K562 (cell line): ENCODE measurements at regions not wholly inside any gene's neighbourhood (a gene's known extent, or its start where the extent isn't known, plus 50 kb on each side); places are given as distances from the start of the nearest gene placed in this dataset.

Source experiments
- ATAC-seq: fragments of 200-7000 bp; cut with Tn5 transposase; 3 replicates; pipeline ENCODE4 v1.9.1; 2020; ENCODE audit warnings: moderate library complexity
- BruUV-seq: library from RNA; stranded (reverse); fragments of 400-500 nt; replicated peaks from 2 replicates; lab custom pipeline; 2021; lab: Mats Ljungman, UMichigan
- CTCF ChIA-PET: fragments of 300-600 bp; formaldehyde crosslinking; extraction: SDS; loops from one replicate; lab custom pipeline; 2021; ENCODE audit warnings: low intra/inter-chr PET ratio; lab: Yijun Ruan, JAX
- POLR2A ChIA-PET: fragments of 300-600, 350-650 bp; sonication (Branson Sonifier 250); formaldehyde crosslinking; extraction: SDS; loops from one replicate; lab custom pipeline; 2021; ENCODE audit warnings: antibody characterized with exemption, inconsistent platforms; lab: Yijun Ruan, JAX
- DNase-seq, 4 experiments: peaks; one replicate each; pipeline versions ENCODE4 v3.0.0 to v3.0.0-alpha.2; 2011 to 2018; ENCODE audit warnings: low spot score in 3 of 4, mixed read lengths in 3 of 4; ENCODE audit errors: extremely low read depth in 1 of 4
- FAIRE-seq: peaks from 2 replicates; lab custom pipeline; 2011; peaks lifted over from hg19 to GRCh38; lab: Jason Lieb, UNC
- H2AFZ ChIP-seq: 2 replicates; pipeline ENCODE4 v1.6.0; 2011; ENCODE audit warnings: low read depth, low read length, control low read depth, inconsistent platforms
- H3K27ac ChIP-seq: fragments of 200-600 bp; 3 replicates; pipeline ENCODE4 v1.8.0; 2011; ENCODE audit warnings: low read depth, mild to moderate bottlenecking, control low read depth, inconsistent platforms, low read length, moderate library complexity, mixed read lengths; ENCODE audit errors: extremely low read depth
- H3K27me3 ChIP-seq, 2 experiments: fragments of 300-600 bp in 1 of 2; 2 replicates in 1 of 2; 3 replicates in 1 of 2; pipeline versions ENCODE4 v1.6.0 to v1.8.0; 2011; ENCODE audit warnings: inconsistent platforms in 2 of 2, low read length in 2 of 2, mild to moderate bottlenecking in 1 of 2, mixed read lengths in 1 of 2, moderate library complexity in 1 of 2; ENCODE audit not compliant: control insufficient read depth in 2 of 2, insufficient read depth in 2 of 2
- H3K36me3 ChIP-seq: fragments of 300-600 bp; 3 replicates; pipeline ENCODE4 v1.8.0; 2011; ENCODE audit warnings: mild to moderate bottlenecking, low read length, inconsistent platforms; ENCODE audit not compliant: control insufficient read depth, insufficient read depth
- H3K4me1 ChIP-seq, 2 experiments: fragments of 200-600 bp in 1 of 2; replicated peaks in 1 of 2; 2 replicates in 1 of 2; 3 replicates in 1 of 2; pipeline versions ENCODE4 v1.5.1 to v1.8.0; 2011; ENCODE audit warnings: inconsistent platforms in 2 of 2, low read length in 2 of 2, mild to moderate bottlenecking in 1 of 2, mixed read lengths in 1 of 2, moderate library complexity in 1 of 2; ENCODE audit not compliant: control insufficient read depth in 2 of 2, insufficient read depth in 2 of 2
- H3K4me2 ChIP-seq: 2 replicates; pipeline ENCODE4 v1.6.1; 2011; ENCODE audit warnings: low read length, control low read depth, inconsistent platforms, mixed read lengths; ENCODE audit not compliant: insufficient read depth
- H3K4me3 ChIP-seq: fragments of 200-600 bp; sonication (generic), shearing (Covaris generic); 2 replicates; pipeline ENCODE4 v1.5.1; 2016; ENCODE audit warnings: control low read depth, inconsistent platforms
- H3K79me2 ChIP-seq: fragments of 200-600 bp; 3 replicates; pipeline ENCODE4 v1.8.0; 2011; ENCODE audit warnings: low read length, inconsistent platforms; ENCODE audit not compliant: control insufficient read depth, insufficient read depth
- H3K9ac ChIP-seq, 2 experiments: 2 replicates each; pipeline versions ENCODE4 v1.6.0 to v1.6.1; 2011; ENCODE audit warnings: low read depth in 2 of 2, low read length in 2 of 2, control low read depth in 1 of 2, inconsistent platforms in 1 of 2, mild to moderate bottlenecking in 1 of 2, mixed read lengths in 1 of 2; ENCODE audit not compliant: insufficient read depth in 1 of 2
- H3K9me1 ChIP-seq: one replicate; pipeline ENCODE4 v1.6.0; 2011; ENCODE audit warnings: inconsistent platforms, mild to moderate bottlenecking, low read length, moderate library complexity; ENCODE audit not compliant: control insufficient read depth, insufficient read depth
- H3K9me3 ChIP-seq: replicated peaks from 2 replicates; pipeline ENCODE4 v1.5.1; 2011; ENCODE audit warnings: low read depth, low read length, inconsistent platforms; ENCODE audit not compliant: control insufficient read depth, insufficient read depth
- H4K20me1 ChIP-seq: replicated peaks from 2 replicates; pipeline ENCODE4 v1.6.1; 2011; ENCODE audit warnings: low read length, inconsistent platforms, mixed read lengths; ENCODE audit not compliant: control insufficient read depth, insufficient read depth
- CCAR2 ChIP-seq: fragments of 200-400 bp; formaldehyde crosslinking; IDR thresholded peaks from 2 replicates; pipeline ENCODE4 v1.6.1; 2017; ENCODE audit warnings: mild to moderate bottlenecking, low read depth, low read length
- ELK3 ChIP-seq: fragments of 450-650 bp; formaldehyde crosslinking; IDR thresholded peaks from 2 replicates; pipeline ENCODE4 v1.4.0; 2020; ENCODE audit warnings: mild to moderate bottlenecking
- ETV6 ChIP-seq, 3 experiments: fragments of 150-350 bp in 1 of 3; sonication (generic) in 1 of 3; formaldehyde crosslinking in 1 of 3; IDR thresholded peaks; 2 replicates each; pipeline versions ENCODE4 v1.6.1 to v1.8.0; 2014 to 2022; ENCODE audit warnings: borderline replicate concordance in 2 of 3, low read depth in 2 of 3, antibody characterized with exemption in 1 of 3, low read length in 1 of 3, mild to moderate bottlenecking in 1 of 3, missing genetic modification reagents in 1 of 3
- EWSR1 ChIP-seq: fragments of 450-650 bp; IDR thresholded peaks from 2 replicates; pipeline ENCODE4 v1.6.1; 2018; ENCODE audit warnings: borderline replicate concordance, mild to moderate bottlenecking, low read depth, moderate library complexity; ENCODE audit not compliant: partially characterized antibody
- HMBOX1 ChIP-seq: sonication (generic); IDR thresholded peaks from 2 replicates; pipeline ENCODE4 v1.6.1; 2016
- HNRNPH1 ChIP-seq: fragments of 200-400 bp; formaldehyde crosslinking; optimal IDR thresholded peaks from 2 replicates; pipeline ENCODE3; 2017; ENCODE audit warnings: low read depth, mild to moderate bottlenecking, low read length, moderate library complexity
- MTA1 ChIP-seq: fragments of 450-650 bp; IDR thresholded peaks from 2 replicates; pipeline ENCODE4 v1.6.1; 2017; ENCODE audit warnings: borderline replicate concordance
- RBM25 ChIP-seq: fragments of 200-400 bp; formaldehyde crosslinking; IDR thresholded peaks from 2 replicates; pipeline ENCODE4 v1.6.1; 2018; ENCODE audit warnings: low read length, low read depth, moderate library complexity; ENCODE audit not compliant: severe bottlenecking
- RFX7 ChIP-seq: fragments of 250-450 bp; sonication (Bioruptor Pico); IDR thresholded peaks from 2 replicates; pipeline ENCODE4 v1.5.1; 2021; ENCODE audit warnings: mild to moderate bottlenecking
- SMAD2 ChIP-seq: fragments of 150-350 bp; IDR thresholded peaks from 2 replicates; pipeline ENCODE4 v1.6.1; 2014; ENCODE audit warnings: low read depth, mild to moderate bottlenecking, low read length
- ZNF165 ChIP-seq: fragments of 250-450 bp; sonication (Bioruptor Pico); IDR thresholded peaks from 2 replicates; pipeline ENCODE4 v1.4.0; 2020; ENCODE audit warnings: borderline replicate concordance
- ZNF3 ChIP-seq: fragments of 250-450 bp; sonication (Bioruptor Pico); IDR thresholded peaks from 2 replicates; pipeline ENCODE4 v1.5.0; 2021; ENCODE audit warnings: mild to moderate bottlenecking, moderate library complexity
- WGBS: fragments of 100-300 bp; shearing (Covaris generic); methylation state at CpG from one replicate; pipeline ENCODE4 v1.1.6; 2016; ENCODE audit warnings: low coverage, mixed read lengths; ENCODE audit not compliant: insufficient coverage; ENCODE audit errors: missing lambda C conversion rate; 5-methylcytosine and 5-hydroxymethylcytosine counted together
- in situ Hi-C: fragments of 300-500 bp; cut with MboI; formaldehyde crosslinking; loops from 4 replicates; pipeline ENCODE4 v1.15.0; 2018; ENCODE audit warnings: inconsistent platforms, mixed read lengths
- intact Hi-C: fragments of 100-400 bp; cut with micrococcal nuclease; formaldehyde crosslinking; loops from 2 replicates; pipeline ENCODE4 v1.14.2; 2022

- DNase-seq (no peak), ATAC-seq (no peak), FAIRE-seq (no peak)
- Histone ChIP-seq H3K9ac (no peak overlapping the region), H3K4me2 (no peak overlapping the region), H3K27me3 (no peaks in the 10 kb centered on the region), H3K9me1 (no peaks in the 10 kb centered on the region), H3K9me3 (no peaks in the 10 kb centered on the region), H2AFZ (no peak overlapping the region), H3K79me2 (no peaks in the 10 kb centered on the region), H3K36me3 (no peaks in the 10 kb centered on the region), H3K4me1 (no peaks in the 10 kb centered on the region), H3K4me3 (no peak overlapping the region), H4K20me1 (no peaks in the 10 kb centered on the region), H3K27ac (no peak overlapping the region)
- ChIA-PET POLR2A (no interaction called here), CTCF (no interaction called here)
- no peak for TF ChIP-seq HNRNPH1
- peak; percentile 75 for TF ChIP-seq RBM25
- in situ Hi-C loops, result no loop called here
- no TSS peak for BruUV-seq
- intact Hi-C loops, result no loop called here
These were observed 236.8 kb upstream of the IRX5 start for GRCh38 chr16:54693864-54694263.

GRCh38 chr16:54690710-54691109 is 240.0 kb upstream of the IRX5 start:
- in situ Hi-C loops, result no loop called here
- CTCF ChIA-PET, result no interaction called here
- TF ChIP-seq RFX7 (CRISPR knock-in tag), result no peak
- no peak for TF ChIP-seq HMBOX1
- no peak for TF ChIP-seq MTA1
- no peak for TF ChIP-seq ZNF165 (CRISPR knock-in tag)
- TF ChIP-seq ETV6 (IDR thresholded peaks at IDR 0.05; ENCODE audit: borderline replicate concordance in 1 of 2, low read depth in 2 of 2, low read length in 1 of 2), result no peak
- no peak for TF ChIP-seq ETV6 (CRISPR knock-in tag; IDR thresholded peaks at IDR 0.05; ENCODE audit: borderline replicate concordance)
- no peak for TF ChIP-seq EWSR1
- no peak for TF ChIP-seq SMAD2
- TF ChIP-seq ZNF3 (CRISPR knock-in tag), result no peak
- no peak for TF ChIP-seq ELK3 (CRISPR knock-in tag)
- TF ChIP-seq CCAR2, result no peak

More at GRCh38 chr16:54690710-54691109, 240.0 kb upstream of the IRX5 start:
- H3K9ac ChIP-seq, result no peak overlapping the region
- no peak for ATAC-seq
- H3K27me3 ChIP-seq, result no peaks in the 10 kb centered on the region
- H3K9me3 ChIP-seq, result no peaks in the 10 kb centered on the region
- H3K79me2 ChIP-seq, result no peaks in the 10 kb centered on the region
- no peaks in the 10 kb centered on the region for H3K9me1 ChIP-seq
- POLR2A ChIA-PET, result interaction anchor here (1.2 kb wide), 1 partner anchor 10 kb away, joined by 3 read pairs; no protein-coding TSS in a partner anchor
- no TSS peak for BruUV-seq
- no peak overlapping the region for H3K4me3 ChIP-seq
- 0% methylated on average over 2 of the region's 2 CpGs for whole genome bisulfite sequencing
- no peak for DNase-seq
- H3K36me3 ChIP-seq, result no peaks in the 10 kb centered on the region
- FAIRE-seq, result no peak
- no peak overlapping the region for H3K27ac ChIP-seq
- H4K20me1 ChIP-seq, result no peaks in the 10 kb centered on the region
- H3K4me1 ChIP-seq, result no peaks in the 10 kb centered on the region
- no peak overlapping the region for H2AFZ ChIP-seq
- no peak overlapping the region for H3K4me2 ChIP-seq
- intact Hi-C loops, result no loop called here
